ENCODE measurements at regions not wholly inside any gene's neighbourhood (a gene's known extent, or its start where the extent isn't known, plus 50 kb on each side); places are given as distances from the start of the nearest gene placed in this dataset.
A peak's percentile ranks its signal among the peaks of the same experiment; 100 is the strongest.

DNA sequence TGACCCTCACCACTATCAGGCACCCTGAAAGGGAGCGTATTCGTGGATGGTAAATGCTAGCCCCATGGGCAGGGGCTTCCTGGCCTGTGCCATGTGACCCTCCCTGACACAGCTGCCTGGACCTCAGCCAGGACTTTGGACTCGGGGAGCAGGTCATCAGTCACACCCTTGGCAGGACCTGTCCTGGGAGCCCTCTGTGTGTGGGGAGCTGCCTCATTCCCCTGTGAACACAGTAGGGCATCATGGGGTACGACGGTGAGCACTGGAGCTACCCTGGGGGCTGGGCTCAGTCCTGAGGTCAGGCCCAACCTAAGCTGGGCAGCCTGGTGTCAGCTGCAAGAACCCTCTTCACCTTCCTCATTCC lies 129.3 kb upstream of the FAM20C start:
- Histone ChIP-seq H3K36me3 (ENCODE audit: control insufficient read depth, insufficient read depth, low read length) (no peaks in the 10 kb centered on the region), H3K27me3 (ENCODE audit: control insufficient read depth, insufficient read depth, low read length) (no peaks in the 10 kb centered on the region), H3K4me3 (ENCODE audit: low read depth, low read length) (no peak overlapping the region)
- no peak for TF ChIP-seq CTCF (IDR thresholded peaks at IDR 0.05; ENCODE audit: insufficient read depth, low read length, poor library complexity, severe bottlenecking)
- DNase-seq (ENCODE audit: low read depth) = no peak

DNA sequence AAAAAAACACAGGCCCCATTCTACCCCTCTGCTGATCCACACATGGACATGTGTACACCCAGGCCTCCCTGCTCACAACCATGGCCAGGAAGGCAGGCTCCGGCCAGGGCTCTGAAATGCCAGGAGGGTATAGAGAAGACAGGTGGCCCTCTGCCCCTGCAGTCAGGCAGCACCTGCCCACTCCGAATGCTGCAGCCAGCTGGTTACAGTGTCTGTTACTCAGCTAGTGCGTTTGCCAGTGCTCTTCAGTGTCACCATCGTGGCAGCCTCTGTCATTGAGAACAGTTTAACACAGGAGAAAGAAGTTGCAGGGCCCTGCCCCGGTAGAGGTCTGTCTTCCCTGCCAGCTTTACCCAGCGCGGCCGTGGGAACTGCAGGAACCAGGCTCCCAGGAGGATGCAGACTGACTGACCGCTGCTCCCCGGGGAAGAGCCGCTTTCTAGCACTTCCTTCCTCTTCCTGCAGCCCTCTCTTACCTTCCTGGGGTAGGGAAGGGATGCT lies 128.8 kb upstream of the FAM20C start:
- Histone ChIP-seq H3K36me3 (ENCODE audit: control insufficient read depth, insufficient read depth, low read length) (no peaks in the 10 kb centered on the region), H3K27me3 (ENCODE audit: control insufficient read depth, insufficient read depth, low read length) (no peaks in the 10 kb centered on the region), H3K4me3 (ENCODE audit: low read depth, low read length) (no peak overlapping the region)
- no peak for DNase-seq (ENCODE audit: low read depth)
- no peak for TF ChIP-seq CTCF (IDR thresholded peaks at IDR 0.05; ENCODE audit: insufficient read depth, low read length, poor library complexity, severe bottlenecking)

DNA sequence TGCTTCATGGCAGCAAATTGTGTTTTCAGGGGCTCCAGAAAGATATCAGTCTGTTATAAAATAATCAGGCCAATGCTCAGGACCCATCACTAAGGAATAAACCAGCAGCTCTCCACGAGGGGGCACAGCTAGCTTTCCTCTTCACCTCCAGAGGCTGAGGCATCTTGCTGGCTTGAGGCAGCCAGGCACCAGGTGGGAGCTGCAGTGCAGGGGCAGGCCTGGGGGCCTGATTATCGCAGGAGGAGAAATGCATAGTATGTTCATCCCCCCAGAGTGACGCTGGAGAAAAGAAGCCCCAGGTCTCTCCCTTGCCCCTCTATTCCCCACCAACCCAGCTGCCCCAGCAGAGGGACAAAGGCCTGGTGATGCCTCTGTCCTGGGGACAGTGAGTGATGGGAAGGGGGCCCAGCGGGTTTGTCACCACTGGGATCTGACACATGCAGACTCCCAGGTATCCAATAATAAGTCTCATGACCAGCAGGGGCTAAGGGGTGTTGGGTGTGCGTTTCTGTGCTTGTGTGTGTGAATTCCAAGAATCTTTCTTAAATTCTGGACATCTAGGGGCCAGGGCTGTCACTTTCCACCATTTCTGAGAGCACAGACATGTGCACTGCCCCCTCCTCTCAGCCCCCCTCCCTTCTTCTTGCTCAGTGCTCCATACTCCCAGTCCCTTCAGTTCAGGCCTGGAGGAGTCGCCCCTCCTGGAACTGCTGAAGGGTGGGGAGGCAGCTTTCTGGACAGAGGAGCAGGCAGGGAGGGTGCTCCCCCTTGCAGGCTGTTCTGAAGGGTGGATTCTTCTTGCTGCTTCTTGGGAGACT lies 128.1 kb upstream of the FAM20C start:
- Histone ChIP-seq H3K36me3 (ENCODE audit: control insufficient read depth, insufficient read depth, low read length) (no peaks in the 10 kb centered on the region), H3K27me3 (ENCODE audit: control insufficient read depth, insufficient read depth, low read length) (no peaks in the 10 kb centered on the region), H3K4me3 (ENCODE audit: low read depth, low read length) (no peak overlapping the region)
- DNase-seq (ENCODE audit: low read depth) = peak; percentile 45
- peak; percentile 71 for TF ChIP-seq CTCF (IDR thresholded peaks at IDR 0.05; ENCODE audit: insufficient read depth, low read length, poor library complexity, severe bottlenecking)

- TF ChIP-seq CTCF (IDR thresholded peaks at IDR 0.05; ENCODE audit: insufficient read depth, low read length, poor library complexity, severe bottlenecking) = no peak
- H3K27me3 ChIP-seq (ENCODE audit: control insufficient read depth, insufficient read depth, low read length) = no peaks in the 10 kb centered on the region
- H3K4me3 ChIP-seq (ENCODE audit: low read depth, low read length) = no peak overlapping the region
- no peaks in the 10 kb centered on the region for H3K36me3 ChIP-seq (ENCODE audit: control insufficient read depth, insufficient read depth, low read length)
- DNase-seq (ENCODE audit: low read depth) = no peak
These were observed 127.4 kb upstream of the FAM20C start for GRCh38 chr7:64916-65341.

- TF ChIP-seq CTCF (IDR thresholded peaks at IDR 0.05; ENCODE audit: insufficient read depth, low read length, poor library complexity, severe bottlenecking) = no peak
- Histone ChIP-seq H3K36me3 (ENCODE audit: control insufficient read depth, insufficient read depth, low read length) (no peaks in the 10 kb centered on the region), H3K4me3 (ENCODE audit: low read depth, low read length) (no peak overlapping the region), H3K27me3 (ENCODE audit: control insufficient read depth, insufficient read depth, low read length) (no peaks in the 10 kb centered on the region)
- peak; percentile 52 for DNase-seq (ENCODE audit: low read depth)
These were observed 126.8 kb upstream of the FAM20C start for GRCh38 chr7:65554-65953.

- H3K4me3 ChIP-seq (ENCODE audit: low read depth, low read length) = no peak overlapping the region
- H3K27me3 ChIP-seq (ENCODE audit: control insufficient read depth, insufficient read depth, low read length) = no peaks in the 10 kb centered on the region
- no peaks in the 10 kb centered on the region for H3K36me3 ChIP-seq (ENCODE audit: control insufficient read depth, insufficient read depth, low read length)
- DNase-seq (ENCODE audit: low read depth) = no peak
- TF ChIP-seq CTCF (IDR thresholded peaks at IDR 0.05; ENCODE audit: insufficient read depth, low read length, poor library complexity, severe bottlenecking) = no peak
These were observed 126.1 kb upstream of the FAM20C start for GRCh38 chr7:66296-66695.

Data from kidney epithelial cell (primary cell).